ENCODE measurements at regions not wholly inside any gene's neighbourhood (a gene's known extent, or its start where the extent isn't known, plus 50 kb on each side); places are given as distances from the start of the nearest gene placed in this dataset.
"Not testable (repeated sequence)": the region's sequence is repeated elsewhere in the genome, so short reads cannot be mapped to it uniquely, and the experiment has no call there.

GRCh38 chr7:122248472-122248871, 56.1 kb downstream of the FEZF1 start:
- CTCF ChIA-PET (ENCODE audit: unreplicated experiment): no interaction called here
- no peak for DNase-seq (ENCODE audit: low spot score)

GRCh38 chr7:122238729-122239128, 65.8 kb downstream of the FEZF1 start:
- H3K4me3 ChIP-seq (ENCODE audit: low read depth, low read length, poor library complexity, severe bottlenecking); H4K20me1 ChIP-seq (ENCODE audit: insufficient read depth, low read length); H3K79me2 ChIP-seq (ENCODE audit: insufficient read depth, low read depth, low read length); intact Hi-C loops (cut with micrococcal nuclease; ENCODE audit: unreplicated experiment); H3K4me2 ChIP-seq (ENCODE audit: low read length); BruUV-seq (replicated peaks); H3K27ac ChIP-seq (ENCODE audit: low read depth, low read length, poor library complexity, severe bottlenecking); CTCF ChIA-PET (ENCODE audit: unreplicated experiment); DNase-seq (ENCODE audit: low spot score); H3K4me1 ChIP-seq (ENCODE audit: insufficient read depth, low read length, poor library complexity, severe bottlenecking); POLR2A ChIA-PET; H2AFZ ChIP-seq (ENCODE audit: low read length); H3K9me2 ChIP-seq (ENCODE audit: insufficient read depth, low read length); H3K9me3 ChIP-seq (ENCODE audit: low read length); H3K36me3 ChIP-seq (ENCODE audit: insufficient read depth, low read length): not testable (repeated sequence)

More at GRCh38 chr7:122248472-122248871, 56.1 kb downstream of the FEZF1 start:
- Histone ChIP-seq H4K20me1 (ENCODE audit: insufficient read depth, low read length) (no peaks in the 10 kb centered on the region), H3K4me2 (ENCODE audit: low read length) (no peak overlapping the region), H3K9me3 (ENCODE audit: low read length) (no peaks in the 10 kb centered on the region), H3K36me3 (ENCODE audit: insufficient read depth, low read length) (no peaks in the 10 kb centered on the region), H3K4me3 (ENCODE audit: low read depth, low read length, poor library complexity, severe bottlenecking) (no peak overlapping the region), H3K9me2 (ENCODE audit: insufficient read depth, low read length) (no peaks in the 10 kb centered on the region), H2AFZ (ENCODE audit: low read length) (no peak overlapping the region), H3K4me1 (ENCODE audit: insufficient read depth, low read length, poor library complexity, severe bottlenecking) (no peaks in the 10 kb centered on the region), H3K27ac (ENCODE audit: low read depth, low read length, poor library complexity, severe bottlenecking) (no peak overlapping the region), H3K79me2 (ENCODE audit: insufficient read depth, low read depth, low read length) (no peaks in the 10 kb centered on the region)
- TF ChIP-seq EZH2phosphoT487 (IDR thresholded peaks at IDR 0.05; ENCODE audit: borderline replicate concordance, low read depth, low read length) (no peak), CTCF (conservative IDR thresholded peaks at IDR 0.05; ENCODE audit: low read length) (no peak)
- intact Hi-C loops (cut with micrococcal nuclease; ENCODE audit: unreplicated experiment): no loop called here
- POLR2A ChIA-PET: no interaction called here
- BruUV-seq (replicated peaks): no TSS peak

- DNase-seq (ENCODE audit: low spot score); H3K9me2 ChIP-seq (ENCODE audit: insufficient read depth, low read length); H3K79me2 ChIP-seq (ENCODE audit: insufficient read depth, low read depth, low read length); H2AFZ ChIP-seq (ENCODE audit: low read length); CTCF ChIA-PET (ENCODE audit: unreplicated experiment); H3K4me2 ChIP-seq (ENCODE audit: low read length); H3K9me3 ChIP-seq (ENCODE audit: low read length); H3K36me3 ChIP-seq (ENCODE audit: insufficient read depth, low read length); intact Hi-C loops (cut with micrococcal nuclease; ENCODE audit: unreplicated experiment); H4K20me1 ChIP-seq (ENCODE audit: insufficient read depth, low read length); H3K4me3 ChIP-seq (ENCODE audit: low read depth, low read length, poor library complexity, severe bottlenecking); BruUV-seq (replicated peaks); H3K27ac ChIP-seq (ENCODE audit: low read depth, low read length, poor library complexity, severe bottlenecking); H3K4me1 ChIP-seq (ENCODE audit: insufficient read depth, low read length, poor library complexity, severe bottlenecking): not testable (repeated sequence)
- POLR2A ChIA-PET: interaction anchor here (0.6 to 0.8 kb wide), 2 partner anchors 23 to 1343 kb away, joined by 3 to 4 read pairs; no protein-coding TSS in a partner anchor
These were observed 66.3 kb downstream of the FEZF1 start for GRCh38 chr7:122238297-122238696.

- intact Hi-C loops (cut with micrococcal nuclease; ENCODE audit: unreplicated experiment): no loop called here
- ChIA-PET POLR2A (interaction anchor here (1.2 kb wide), 1 partner anchor 296 kb away, joined by 4 read pairs; no protein-coding TSS in a partner anchor), CTCF (ENCODE audit: unreplicated experiment) (no interaction called here)
- no peaks in the 10 kb centered on the region for H3K9me3 ChIP-seq (ENCODE audit: low read length)
- no peak overlapping the region for H3K4me3 ChIP-seq (ENCODE audit: low read depth, low read length, poor library complexity, severe bottlenecking)
- H3K27ac ChIP-seq (ENCODE audit: low read depth, low read length, poor library complexity, severe bottlenecking): no peak overlapping the region
- no peaks in the 10 kb centered on the region for H4K20me1 ChIP-seq (ENCODE audit: insufficient read depth, low read length)
- H2AFZ ChIP-seq (ENCODE audit: low read length): no peak overlapping the region
- H3K4me2 ChIP-seq (ENCODE audit: low read length): no peak overlapping the region
- no TSS peak for BruUV-seq (replicated peaks)
- H3K4me1 ChIP-seq (ENCODE audit: insufficient read depth, low read length, poor library complexity, severe bottlenecking): no peaks in the 10 kb centered on the region
- no peak for TF ChIP-seq EZH2phosphoT487 (IDR thresholded peaks at IDR 0.05; ENCODE audit: borderline replicate concordance, low read depth, low read length)
- TF ChIP-seq CTCF (conservative IDR thresholded peaks at IDR 0.05; ENCODE audit: low read length): no peak
- H3K9me2 ChIP-seq (ENCODE audit: insufficient read depth, low read length): no peaks in the 10 kb centered on the region
- DNase-seq (ENCODE audit: low spot score): no peak
- no peaks in the 10 kb centered on the region for H3K79me2 ChIP-seq (ENCODE audit: insufficient read depth, low read depth, low read length)
- no peaks in the 10 kb centered on the region for H3K36me3 ChIP-seq (ENCODE audit: insufficient read depth, low read length)
These were observed 78.7 kb downstream of the FEZF1 start for GRCh38 chr7:122225874-122226273.

Measured in OCI-LY7 (cell line).